Spleen (tissue), 11 donors: ENCODE measurements at regions not wholly inside any gene's neighbourhood (a gene's known extent, or its start where the extent isn't known, plus 50 kb on each side); places are given as distances from the start of the nearest gene placed in this dataset.

Experiments
- DNase-seq: peaks from one replicate; pipeline ENCODE4 v3.0.0-alpha.2; 2020
- H3K27ac ChIP-seq, 8 donors: fragments of 200-600 bp; sonication (generic) in 7 of 8; 1 replicate in 4 of 8; 2 replicates in 4 of 8; pipeline versions ENCODE4 v1.5.0 to v1.8.0; 2016 to 2021; ENCODE audit warnings: inconsistent platforms in 4 of 8, mild to moderate bottlenecking in 4 of 8, moderate library complexity in 1 of 8
- H3K27me3 ChIP-seq, 7 donors: fragments of 200-600 bp; sonication (generic) in 6 of 7; replicated peaks in 1 of 7; 1 replicate in 4 of 7; 2 replicates in 3 of 7; pipeline versions ENCODE4 v1.5.0 to v1.8.0; 2016 to 2021; ENCODE audit warnings: inconsistent platforms in 3 of 7, mild to moderate bottlenecking in 1 of 7
- H3K36me3 ChIP-seq, 6 donors: fragments of 200-600 bp; sonication (generic) in 5 of 6; 1 replicate in 4 of 6; 2 replicates in 2 of 6; pipeline versions ENCODE4 v1.5.0 to v1.8.0; 2016 to 2021; ENCODE audit warnings: inconsistent platforms in 2 of 6
- H3K4me1 ChIP-seq, 6 donors: fragments of 200-600 bp; sonication (generic) in 5 of 6; 1 replicate in 3 of 6; 2 replicates in 3 of 6; pipeline versions ENCODE4 v1.5.0 to v1.8.0; 2016 to 2021; ENCODE audit warnings: inconsistent platforms in 3 of 6
- H3K4me3 ChIP-seq, 8 donors: fragments of 200-600 bp; sonication (generic) in 7 of 8; 1 replicate in 4 of 8; 2 replicates in 4 of 8; pipeline versions ENCODE4 v1.5.0 to v1.8.0; 2016 to 2021; ENCODE audit warnings: inconsistent platforms in 4 of 8, mild to moderate bottlenecking in 4 of 8, moderate library complexity in 2 of 8
- H3K9me3 ChIP-seq, 8 donors: fragments of 200-600 bp; sonication (generic) in 7 of 8; 1 replicate in 4 of 8; 2 replicates in 4 of 8; pipeline versions ENCODE4 v1.5.0 to v1.8.0; 2016 to 2021; ENCODE audit warnings: inconsistent platforms in 4 of 8
- CTCF ChIP-seq, 11 experiments: fragments of 200-600 bp in 7 of 11; fragments of 450-650 bp in 4 of 11; sonication (generic) in 4 of 11; IDR thresholded peaks in 8 of 11; conservative IDR thresholded peaks in 3 of 11; 1 replicate in 7 of 11; 2 replicates in 4 of 11; pipeline versions ENCODE4 v1.4.0 to v1.8.0; 2016 to 2021; ENCODE audit warnings: antibody characterized with exemption in 11 of 11, inconsistent platforms in 4 of 11, mild to moderate bottlenecking in 1 of 11
- POLR2A ChIP-seq, 3 donors: fragments of 450-650 bp; IDR thresholded peaks; one replicate each; pipeline ENCODE4 v1.5.1; 2017; ENCODE audit warnings: antibody characterized with exemption in 3 of 3, mild to moderate bottlenecking in 1 of 3
- POLR2AphosphoS5 ChIP-seq, 3 donors: sonication (generic); formaldehyde crosslinking; IDR thresholded peaks; one replicate each; pipeline ENCODE4 v1.5.1; 2017; ENCODE audit warnings: antibody characterized with exemption in 3 of 3
- WGBS, 5 donors: extraction: QIAGEN DNeasy Blood & Tissue Kit in 3 of 5; methylation state at CpG; one replicate each; pipeline versions ENCODE4 v1.1.5 to v1.1.7; 2013 to 2018; 5-methylcytosine and 5-hydroxymethylcytosine counted together
- intact Hi-C: fragments of 100-400 bp; cut with DNase I; formaldehyde crosslinking; loops from one replicate; pipeline ENCODE4 v1.15.0; 2023; ENCODE audit warnings: low total_unique reads
- donor health status: healthy with polysubstance abuse.
- donor health status: DM: no; HTN: no; CAD: no; lungs with moderate emphysema.
- donor health status: DM: no; HTN: no; CAD: no.
- donor health status: Bipolar disorder and iron deficiency.
- donor health status: healthy.
- donor health status: DM: no; HTN: no; CAD: no.
- donor health status: DM: yes; HTN: yes; CAD: no.

DNA sequence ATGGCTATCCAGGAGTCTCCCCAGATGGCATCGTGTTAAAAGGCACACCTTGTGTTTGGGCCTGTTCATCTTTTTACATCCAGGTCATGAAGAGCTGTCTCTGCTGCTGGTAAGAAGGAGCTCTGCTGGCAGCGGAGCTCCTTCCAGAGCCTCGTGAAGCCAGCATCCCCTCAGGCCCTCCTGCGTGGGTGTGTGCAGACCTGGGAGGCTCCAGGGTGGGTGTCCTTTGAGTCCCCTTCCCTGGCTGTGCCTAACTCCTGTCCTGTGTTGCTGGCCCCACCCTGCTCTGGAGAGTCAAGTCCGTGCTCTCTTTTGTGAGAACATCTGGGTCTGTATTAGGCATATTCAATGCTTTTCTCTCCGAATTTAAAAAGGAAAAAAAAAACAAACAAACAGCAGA, 149.6 kb upstream of the IRX2 start:
- H3K9me3 ChIP-seq = peaks cover 0 to 44% (median 0%) of the 10 kb centered on the region in 8 donors
- no peak for DNase-seq
- no peaks in the 10 kb centered on the region for H3K4me1 ChIP-seq
- intact Hi-C loops = no loop called here
- H3K36me3 ChIP-seq = no peaks in the 10 kb centered on the region
- H3K27me3 ChIP-seq = no peaks in the 10 kb centered on the region
- WGBS, 5 donors = 73 to 82% (median 77%) methylated on average over 5 to 6 of the region's 6 CpGs
- H3K4me3 ChIP-seq = no peak overlapping the region
- H3K27ac ChIP-seq = no peak overlapping the region
- TF ChIP-seq POLR2AphosphoS5 (IDR thresholded peaks at IDR 0.05) = no peak
- no peak for TF ChIP-seq CTCF (IDR thresholded peaks at IDR 0.05 in 8 of 11, conservative IDR thresholded peaks at IDR 0.05 in 3 of 11)
- no peak for TF ChIP-seq POLR2A (IDR thresholded peaks at IDR 0.05)

DNA sequence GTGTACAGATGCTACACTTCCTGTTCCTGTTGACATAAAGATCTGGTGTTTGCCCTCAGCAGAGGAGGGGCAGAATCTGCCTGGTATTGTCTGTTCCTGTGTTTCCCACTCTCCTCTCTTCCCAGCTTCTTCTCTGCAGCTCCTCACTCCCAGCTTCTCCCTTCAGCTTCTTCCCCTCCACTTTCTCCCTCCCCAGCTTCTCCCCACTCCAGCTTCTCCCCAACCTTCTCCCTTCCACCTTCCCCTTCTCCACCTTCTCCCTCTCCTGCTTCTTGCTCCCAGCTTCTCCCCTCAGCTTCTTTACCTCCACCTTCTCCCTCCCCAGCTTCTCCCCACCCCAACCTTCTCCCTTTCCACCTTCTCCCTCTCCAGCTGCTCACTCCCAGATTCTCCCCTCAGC, 148.9 kb upstream of the IRX2 start:
- Histone ChIP-seq H3K36me3 (no peaks in the 10 kb centered on the region), H3K27ac (no peak overlapping the region), H3K27me3 (no peaks in the 10 kb centered on the region), H3K9me3 (peaks cover 0 to 41% (median 0%) of the 10 kb centered on the region in 8 donors), H3K4me1 (no peaks in the 10 kb centered on the region), H3K4me3 (no peak overlapping the region)
- intact Hi-C loops = no loop called here
- DNase-seq = no peak
- TF ChIP-seq CTCF (IDR thresholded peaks at IDR 0.05 in 8 of 11, conservative IDR thresholded peaks at IDR 0.05 in 3 of 11) (no peak), POLR2AphosphoS5 (IDR thresholded peaks at IDR 0.05) (no peak), POLR2A (IDR thresholded peaks at IDR 0.05) (no peak)

DNA sequence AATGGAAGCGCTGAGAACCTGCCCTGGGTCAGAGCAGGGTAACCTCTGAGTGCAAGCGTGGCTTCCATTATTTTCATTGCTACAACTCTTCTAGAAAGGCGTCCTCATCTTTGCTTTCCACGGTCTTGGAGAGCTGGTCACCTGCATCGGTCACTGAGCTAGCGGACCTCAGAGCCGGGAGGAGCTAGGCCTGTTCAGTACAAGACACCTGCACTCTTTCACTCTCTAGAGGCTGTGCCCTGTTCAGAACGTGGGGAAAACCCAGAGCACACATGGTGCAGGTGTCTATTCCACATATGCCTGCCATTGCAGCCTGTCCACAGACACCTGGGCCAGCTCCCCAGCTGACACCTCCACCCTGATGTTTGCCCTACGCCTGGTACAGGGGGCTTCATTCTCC, 147.8 kb upstream of the IRX2 start:
- no peaks in the 10 kb centered on the region for H3K36me3 ChIP-seq
- intact Hi-C loops = no loop called here
- H3K4me1 ChIP-seq = no peaks in the 10 kb centered on the region
- H3K9me3 ChIP-seq = peaks cover 0 to 37% (median 2%) of the 10 kb centered on the region in 8 donors
- 78 to 87% (median 80%) methylated on average over 9 of the region's 9 CpGs for WGBS, 5 donors
- H3K4me3 ChIP-seq = no peak overlapping the region
- DNase-seq = no peak
- no peaks in the 10 kb centered on the region for H3K27me3 ChIP-seq
- TF ChIP-seq CTCF (IDR thresholded peaks at IDR 0.05 in 8 of 11, conservative IDR thresholded peaks at IDR 0.05 in 3 of 11) (no peak), POLR2A (IDR thresholded peaks at IDR 0.05) (no peak)
- no peak overlapping the region for H3K27ac ChIP-seq

- intact Hi-C loops = no loop called here
- 73 to 81% (median 79%) methylated on average over 1 to 5 of the region's 5 CpGs for WGBS, 5 donors
- H3K4me1 ChIP-seq = no peaks in the 10 kb centered on the region
- H3K27me3 ChIP-seq = no peaks in the 10 kb centered on the region
- TF ChIP-seq POLR2AphosphoS5 (IDR thresholded peaks at IDR 0.05) (no peak), POLR2A (IDR thresholded peaks at IDR 0.05) (no peak)
- no peaks in the 10 kb centered on the region for H3K36me3 ChIP-seq
- no peak overlapping the region for H3K4me3 ChIP-seq
- DNase-seq = no peak
- peaks cover 0 to 37% (median 3%) of the 10 kb centered on the region in 8 donors for H3K9me3 ChIP-seq
- no peak overlapping the region for H3K27ac ChIP-seq
Observed at GRCh38 chr5:2898661-2899060, 147.2 kb upstream of the IRX2 start.
